ENCODE measurements at regions not wholly inside any gene's neighbourhood (a gene's known extent, or its start where the extent isn't known, plus 50 kb on each side); places are given as distances from the start of the nearest gene placed in this dataset.
A peak's percentile ranks its signal among the peaks of the same experiment; 100 is the strongest.

GRCh38 chr7:24123076-24123475 lies 160.9 kb upstream of the NPY start:
- peaks cover 17 to 24% of the 10 kb centered on the region in 2 donors for H3K27me3 Mint-ChIP-seq
- no peak for ATAC-seq
- no peaks in the 10 kb centered on the region for H3K4me1 Mint-ChIP-seq (ENCODE audit: low read depth in 2 of 2)
- no peak overlapping the region for H3K4me3 Mint-ChIP-seq
- H3K27ac Mint-ChIP-seq: no peak overlapping the region
- no peak for DNase-seq (ENCODE audit: low spot score)
- no peaks in the 10 kb centered on the region for H3K9me3 Mint-ChIP-seq
- H3K36me3 Mint-ChIP-seq: no peaks in the 10 kb centered on the region

- H3K36me3 Mint-ChIP-seq: no peaks in the 10 kb centered on the region
- H3K27ac Mint-ChIP-seq: no peak overlapping the region
- no peaks in the 10 kb centered on the region for H3K4me1 Mint-ChIP-seq (ENCODE audit: low read depth in 2 of 2)
- no peaks in the 10 kb centered on the region for H3K9me3 Mint-ChIP-seq
- no peak overlapping the region for H3K4me3 Mint-ChIP-seq
- no peak for ATAC-seq
- DNase-seq (ENCODE audit: low spot score): no peak
- peaks cover 12 to 45% of the 10 kb centered on the region in 2 donors for H3K27me3 Mint-ChIP-seq
These were observed 158.2 kb upstream of the NPY start for GRCh38 chr7:24125765-24126164.

GRCh38 chr7:24127930-24128329 lies 156.1 kb upstream of the NPY start:
- no peak overlapping the region for H3K4me3 Mint-ChIP-seq
- H3K27me3 Mint-ChIP-seq: peaks cover 16 to 53% of the 10 kb centered on the region in 2 donors
- no peak for ATAC-seq
- H3K9me3 Mint-ChIP-seq: no peaks in the 10 kb centered on the region
- no peaks in the 10 kb centered on the region for H3K4me1 Mint-ChIP-seq (ENCODE audit: low read depth in 2 of 2)
- DNase-seq (ENCODE audit: low spot score): no peak
- H3K36me3 Mint-ChIP-seq: no peaks in the 10 kb centered on the region
- no peak overlapping the region for H3K27ac Mint-ChIP-seq

- ATAC-seq: no peak
- no peak overlapping the region for H3K4me3 Mint-ChIP-seq
- no peaks in the 10 kb centered on the region for H3K9me3 Mint-ChIP-seq
These were observed 154.4 kb upstream of the NPY start for GRCh38 chr7:24129597-24129996.

GRCh38 chr7:24130631-24131030 lies 153.4 kb upstream of the NPY start:
- Mint-ChIP-seq H3K4me1 (ENCODE audit: low read depth in 2 of 2) (peaks cover 10 to 11% of the 10 kb centered on the region in 2 donors), H3K36me3 (no peaks in the 10 kb centered on the region), H3K27ac (no peak overlapping the region), H3K4me3 (no peak overlapping the region), H3K9me3 (no peaks in the 10 kb centered on the region), H3K27me3 (peaks cover 16 to 44% of the 10 kb centered on the region in 2 donors)
- ATAC-seq: no peak
- DNase-seq (ENCODE audit: low spot score): no peak

More at GRCh38 chr7:24129597-24129996, 154.4 kb upstream of the NPY start:
- peaks cover 16 to 47% of the 10 kb centered on the region in 2 donors for H3K27me3 Mint-ChIP-seq
- DNase-seq (ENCODE audit: low spot score): no peak
- H3K36me3 Mint-ChIP-seq: no peaks in the 10 kb centered on the region
- no peak overlapping the region for H3K27ac Mint-ChIP-seq
- peaks cover 6% of the 10 kb centered on the region in 2 donors for H3K4me1 Mint-ChIP-seq (ENCODE audit: low read depth in 2 of 2)

- Mint-ChIP-seq H3K27ac (no peak overlapping the region), H3K4me1 (ENCODE audit: low read depth in 2 of 2) (peaks cover 10 to 11% of the 10 kb centered on the region in 2 donors), H3K9me3 (no peaks in the 10 kb centered on the region), H3K27me3 (peaks cover 8 to 46% of the 10 kb centered on the region in 2 donors), H3K36me3 (no peaks in the 10 kb centered on the region), H3K4me3 (no peak overlapping the region)
- ATAC-seq: peak; percentile 38 to 43
- DNase-seq (ENCODE audit: low spot score): no peak
These were observed 150.3 kb upstream of the NPY start for GRCh38 chr7:24133691-24134090.

GRCh38 chr7:24134535-24134934 lies 149.5 kb upstream of the NPY start:
- Mint-ChIP-seq H3K9me3 (no peaks in the 10 kb centered on the region), H3K27me3 (peaks cover 8 to 38% of the 10 kb centered on the region in 2 donors), H3K36me3 (no peaks in the 10 kb centered on the region), H3K4me1 (ENCODE audit: low read depth in 2 of 2) (peaks cover 10 to 11% of the 10 kb centered on the region in 2 donors), H3K4me3 (no peak overlapping the region), H3K27ac (no peak overlapping the region)
- no peak for DNase-seq (ENCODE audit: low spot score)
- ATAC-seq: no peak

- no peak overlapping the region for H3K4me3 Mint-ChIP-seq
- H3K4me1 Mint-ChIP-seq (ENCODE audit: low read depth in 2 of 2): peaks cover 10 to 11% of the 10 kb centered on the region in 2 donors
- no peak overlapping the region for H3K27ac Mint-ChIP-seq
- DNase-seq (ENCODE audit: low spot score) (no peak), ATAC-seq (no peak)
- peaks cover 8 to 36% of the 10 kb centered on the region in 2 donors for H3K27me3 Mint-ChIP-seq
- H3K36me3 Mint-ChIP-seq: no peaks in the 10 kb centered on the region
- no peaks in the 10 kb centered on the region for H3K9me3 Mint-ChIP-seq
These were observed 148.8 kb upstream of the NPY start for GRCh38 chr7:24135003-24135817.

- ATAC-seq (no peak), DNase-seq (ENCODE audit: low spot score) (no peak)
- H3K4me3 Mint-ChIP-seq: no peak overlapping the region
- H3K27ac Mint-ChIP-seq: no peak overlapping the region
- peaks cover 8 to 26% of the 10 kb centered on the region in 2 donors for H3K27me3 Mint-ChIP-seq
- H3K4me1 Mint-ChIP-seq (ENCODE audit: low read depth in 2 of 2): peaks cover 10 to 11% of the 10 kb centered on the region in 2 donors
- H3K36me3 Mint-ChIP-seq: no peaks in the 10 kb centered on the region
- no peaks in the 10 kb centered on the region for H3K9me3 Mint-ChIP-seq
These were observed 146.7 kb upstream of the NPY start for GRCh38 chr7:24137338-24137737.

- DNase-seq (ENCODE audit: low spot score) (no peak), ATAC-seq (no peak)
- H3K27me3 Mint-ChIP-seq: peaks cover 8 to 23% of the 10 kb centered on the region in 2 donors
- no peak overlapping the region for H3K27ac Mint-ChIP-seq
- H3K4me1 Mint-ChIP-seq (ENCODE audit: low read depth in 2 of 2): peaks cover 10 to 11% of the 10 kb centered on the region in 2 donors
- H3K9me3 Mint-ChIP-seq: no peaks in the 10 kb centered on the region
- no peak overlapping the region for H3K4me3 Mint-ChIP-seq
- no peaks in the 10 kb centered on the region for H3K36me3 Mint-ChIP-seq
These were observed 145.6 kb upstream of the NPY start for GRCh38 chr7:24138343-24138742.

GRCh38 chr7:24140001-24140400 lies 144.0 kb upstream of the NPY start:
- Mint-ChIP-seq H3K4me3 (no peak overlapping the region), H3K36me3 (no peaks in the 10 kb centered on the region), H3K27me3 (peaks cover 7 to 23% of the 10 kb centered on the region in 2 donors), H3K4me1 (ENCODE audit: low read depth in 2 of 2) (peaks cover 0 to 5% of the 10 kb centered on the region in 2 donors), H3K9me3 (no peaks in the 10 kb centered on the region), H3K27ac (no peak overlapping the region)
- ATAC-seq: no peak
- DNase-seq (ENCODE audit: low spot score): no peak

GRCh38 chr7:24141874-24142509 lies 142.0 kb upstream of the NPY start:
- H3K36me3 Mint-ChIP-seq: no peaks in the 10 kb centered on the region
- no peak for DNase-seq (ENCODE audit: low spot score)
- H3K27me3 Mint-ChIP-seq: peaks cover 7 to 13% of the 10 kb centered on the region in 2 donors
- ATAC-seq: no peak
- H3K4me1 Mint-ChIP-seq (ENCODE audit: low read depth in 2 of 2): no peaks in the 10 kb centered on the region
- no peak overlapping the region for H3K27ac Mint-ChIP-seq
- no peak overlapping the region for H3K4me3 Mint-ChIP-seq
- H3K9me3 Mint-ChIP-seq: no peaks in the 10 kb centered on the region

- DNase-seq (ENCODE audit: low spot score): no peak
- Mint-ChIP-seq H3K4me1 (ENCODE audit: low read depth in 2 of 2) (no peaks in the 10 kb centered on the region), H3K27ac (no peak overlapping the region), H3K4me3 (no peak overlapping the region), H3K27me3 (peaks cover 0 to 5% of the 10 kb centered on the region in 2 donors), H3K36me3 (no peaks in the 10 kb centered on the region), H3K9me3 (no peaks in the 10 kb centered on the region)
- no peak for ATAC-seq
These were observed 140.4 kb upstream of the NPY start for GRCh38 chr7:24143547-24143946.

- Mint-ChIP-seq H3K4me1 (ENCODE audit: low read depth in 2 of 2) (no peaks in the 10 kb centered on the region), H3K36me3 (peaks cover 14% of the 10 kb centered on the region), H3K9me3 (peaks cover 8% of the 10 kb centered on the region), H3K4me3 (no peak overlapping the region), H3K27me3 (peaks cover 9 to 37% of the 10 kb centered on the region in 2 donors), H3K27ac (no peak overlapping the region)
- DNase-seq (ENCODE audit: low spot score) (no peak), ATAC-seq (no peak)
These were observed 132.0 kb upstream of the NPY start for GRCh38 chr7:24151944-24152343.

All from natural killer cell treated with Interleukin-12 subunit alpha and Interleukin-12 subunit beta and Interleukin-15 and Interleukin-18, amount 100 ng/mL, for 72 hours (primary cell).